GM12864 (cell line): ENCODE measurements at regions not wholly inside any gene's neighbourhood (a gene's known extent, or its start where the extent isn't known, plus 50 kb on each side); places are given as distances from the start of the nearest gene placed in this dataset.

Experiments
- DNase-seq: peaks from one replicate; pipeline ENCODE4 v3.0.0-alpha.2; 2011; ENCODE audit warnings: low read depth
- H3K4me3 ChIP-seq: 2 replicates; pipeline ENCODE4 v1.5.1; 2011; ENCODE audit warnings: mild to moderate bottlenecking, low read depth, low read length, control low read depth
- TF ChIP-seq, protein P1 (sequence below): IDR thresholded peaks from 2 replicates; pipeline ENCODE4 v1.5.1; 2011; ENCODE audit warnings: low read depth, mild to moderate bottlenecking, moderate library complexity, low read length, control low read depth, inconsistent platforms; ENCODE audit errors: missing control alignments

DNA sequence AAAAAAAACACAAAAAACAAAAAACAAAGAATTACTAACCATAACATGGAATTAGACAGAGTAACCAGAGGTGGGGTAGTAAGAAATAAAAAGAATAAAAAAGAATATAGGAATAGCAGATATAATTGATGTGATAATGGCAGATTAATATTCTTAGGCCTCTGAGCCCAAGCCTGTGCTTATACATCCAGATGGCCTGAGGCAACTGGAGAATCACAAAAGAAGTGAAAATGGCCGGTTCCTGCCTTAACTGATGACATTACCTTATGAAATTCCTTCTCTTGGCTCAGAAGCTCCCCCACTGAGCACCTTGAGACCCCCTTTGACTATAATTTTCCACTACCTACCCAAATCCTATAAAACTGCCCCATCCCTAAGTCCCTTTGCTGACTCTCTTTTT lies 95.1 kb upstream of the MSH6 start:
- no peak overlapping the region for H3K4me3 ChIP-seq
- no peak for DNase-seq
- TF ChIP-seq, protein P1, sequence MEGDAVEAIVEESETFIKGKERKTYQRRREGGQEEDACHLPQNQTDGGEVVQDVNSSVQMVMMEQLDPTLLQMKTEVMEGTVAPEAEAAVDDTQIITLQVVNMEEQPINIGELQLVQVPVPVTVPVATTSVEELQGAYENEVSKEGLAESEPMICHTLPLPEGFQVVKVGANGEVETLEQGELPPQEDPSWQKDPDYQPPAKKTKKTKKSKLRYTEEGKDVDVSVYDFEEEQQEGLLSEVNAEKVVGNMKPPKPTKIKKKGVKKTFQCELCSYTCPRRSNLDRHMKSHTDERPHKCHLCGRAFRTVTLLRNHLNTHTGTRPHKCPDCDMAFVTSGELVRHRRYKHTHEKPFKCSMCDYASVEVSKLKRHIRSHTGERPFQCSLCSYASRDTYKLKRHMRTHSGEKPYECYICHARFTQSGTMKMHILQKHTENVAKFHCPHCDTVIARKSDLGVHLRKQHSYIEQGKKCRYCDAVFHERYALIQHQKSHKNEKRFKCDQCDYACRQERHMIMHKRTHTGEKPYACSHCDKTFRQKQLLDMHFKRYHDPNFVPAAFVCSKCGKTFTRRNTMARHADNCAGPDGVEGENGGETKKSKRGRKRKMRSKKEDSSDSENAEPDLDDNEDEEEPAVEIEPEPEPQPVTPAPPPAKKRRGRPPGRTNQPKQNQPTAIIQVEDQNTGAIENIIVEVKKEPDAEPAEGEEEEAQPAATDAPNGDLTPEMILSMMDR: no peak

DNA sequence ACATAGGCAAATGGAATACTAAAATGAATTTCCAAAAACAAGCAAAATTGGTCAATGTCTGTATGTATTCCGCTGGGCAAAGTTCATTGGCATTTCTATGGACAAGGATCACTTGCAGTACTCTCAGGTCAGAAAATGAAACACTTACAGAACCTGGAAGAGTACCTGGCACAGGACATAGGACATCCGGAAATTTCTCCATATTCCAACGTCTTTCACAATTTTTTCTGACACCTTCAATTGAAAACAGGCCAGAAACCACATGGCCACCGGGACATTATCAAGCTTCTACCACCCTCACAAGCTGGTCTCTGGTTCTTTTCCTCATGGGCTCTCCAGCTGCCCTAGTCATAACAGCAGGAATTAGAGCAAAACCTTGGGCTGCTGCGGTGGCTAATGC lies 96.9 kb upstream of the MSH6 start:
- no peak for DNase-seq
- H3K4me3 ChIP-seq: no peak overlapping the region
- TF ChIP-seq, protein P1: no peak

DNA sequence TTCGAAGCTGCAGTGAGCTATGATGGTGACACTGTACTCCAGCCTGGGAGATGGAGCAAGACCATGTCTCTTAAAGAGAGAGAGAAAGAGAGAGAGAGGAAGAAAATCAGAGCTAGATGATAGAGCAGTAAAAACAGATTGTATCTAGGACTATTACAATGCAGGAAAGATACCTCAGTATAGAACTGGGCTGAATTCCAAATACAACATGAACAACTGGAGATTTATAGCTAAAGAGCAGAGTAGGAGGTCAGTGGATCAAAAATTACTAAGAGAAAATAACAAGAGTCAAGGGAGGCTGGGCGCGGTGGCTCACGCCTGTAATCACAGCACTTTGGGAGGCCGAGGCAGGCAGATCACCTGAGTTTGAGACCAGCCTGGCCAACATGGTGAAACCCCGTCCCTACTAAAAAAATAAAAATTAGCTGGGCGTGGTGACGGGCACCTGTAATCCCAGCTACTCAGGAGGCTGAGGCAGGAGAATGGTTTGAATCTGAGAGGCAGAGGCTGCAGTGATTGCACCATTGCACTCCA lies 100.7 kb upstream of the MSH6 start:
- no peak for DNase-seq
- TF ChIP-seq, protein P1: no peak
- H3K4me3 ChIP-seq: no peak overlapping the region

DNA sequence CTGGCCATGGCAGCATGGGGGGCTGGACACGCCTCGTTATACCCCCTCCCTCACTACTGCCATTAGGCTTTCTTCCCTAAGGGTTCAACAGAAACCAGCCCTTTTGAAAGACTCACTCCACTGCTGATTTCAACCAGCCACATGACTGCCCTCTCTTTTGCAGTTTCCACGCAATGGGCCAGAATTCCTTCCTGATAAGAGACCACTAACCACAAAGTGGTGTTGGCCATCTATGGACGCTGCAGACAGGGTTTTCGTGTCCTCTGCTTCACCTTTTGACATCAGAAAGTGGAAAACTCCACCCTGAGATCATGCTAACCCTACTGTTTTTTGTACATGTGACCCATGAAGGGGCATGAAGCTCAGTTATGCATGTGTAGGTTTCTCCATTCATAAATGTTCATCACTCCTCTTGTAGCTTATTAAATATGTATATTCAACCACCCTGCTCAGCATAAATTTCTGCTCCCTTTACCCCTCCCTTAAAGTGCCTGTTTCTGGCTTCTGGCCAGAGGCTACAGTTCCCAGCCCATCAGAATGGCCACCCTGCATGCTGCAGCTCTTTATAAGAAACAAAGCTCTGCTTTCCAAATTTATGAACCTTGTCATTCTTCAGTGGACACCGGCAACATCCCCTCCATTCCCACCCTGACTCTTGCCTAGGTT lies 105.6 kb upstream of the KCNK12 start:
- TF ChIP-seq, protein P1: no peak
- no peak for DNase-seq
- no peak overlapping the region for H3K4me3 ChIP-seq

DNA sequence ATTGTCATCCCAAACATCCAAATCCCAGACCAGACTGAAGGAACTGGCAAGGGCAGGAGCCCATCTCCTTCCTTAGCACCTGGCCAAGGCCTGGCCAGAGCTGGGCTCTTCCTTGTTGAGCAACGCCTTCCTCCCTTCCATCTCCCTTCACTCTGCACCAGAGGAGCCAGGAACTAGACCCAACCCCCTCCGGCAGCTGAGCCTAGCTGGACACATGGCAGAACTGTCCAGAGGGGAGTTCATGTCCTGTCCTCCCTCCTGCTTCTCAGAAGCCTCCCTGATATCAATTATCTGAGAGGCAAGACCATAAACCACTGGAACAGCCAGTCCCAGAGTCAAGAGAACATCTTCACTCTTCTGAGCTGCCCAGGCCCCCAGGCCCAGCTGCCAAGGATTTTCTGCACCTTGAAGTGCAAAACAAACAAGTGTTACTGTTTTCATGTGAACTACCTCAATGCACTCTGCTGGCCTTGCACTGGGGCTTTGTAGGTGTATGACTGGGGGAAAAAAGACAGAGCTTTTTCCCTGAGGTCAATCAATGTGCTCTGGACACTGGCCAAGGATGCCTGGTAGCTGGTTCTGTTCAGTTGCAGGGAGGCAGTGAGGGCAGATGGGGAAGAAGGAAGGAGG lies 104.5 kb upstream of the KCNK12 start:
- DNase-seq: no peak

DNA sequence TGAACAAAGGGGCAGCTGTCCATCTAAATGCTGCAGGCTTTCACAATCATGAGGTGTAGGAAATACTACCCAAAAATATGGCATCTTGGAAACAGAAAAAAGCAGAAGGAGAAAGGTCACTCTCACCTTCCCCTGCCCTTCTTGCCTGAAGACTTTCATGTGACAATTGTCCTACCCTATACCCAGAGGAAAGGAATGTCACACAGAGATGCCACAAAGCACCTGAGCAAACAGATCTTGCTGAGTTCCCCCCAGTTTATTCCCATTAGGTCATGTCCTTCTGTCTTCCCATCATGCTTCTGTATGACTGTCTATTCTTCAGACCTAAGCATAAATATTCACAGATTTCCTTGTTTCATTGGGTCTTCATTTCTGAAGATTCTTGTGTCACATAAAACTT lies 95.5 kb upstream of the KCNK12 start:
- H3K4me3 ChIP-seq: no peak overlapping the region
- TF ChIP-seq, protein P1: no peak
- DNase-seq: no peak

More for the DNA sequence above, 104.5 kb upstream of the KCNK12 start:
- TF ChIP-seq, protein P1: no peak
- no peak overlapping the region for H3K4me3 ChIP-seq
